Testis (tissue), 2 donors: ENCODE measurements at regions not wholly inside any gene's neighbourhood (a gene's known extent, or its start where the extent isn't known, plus 50 kb on each side); places are given as distances from the start of the nearest gene placed in this dataset.

Source experiments
- DNase-seq: peaks from one replicate; pipeline ENCODE4 v3.0.0-alpha.2; 2019
- H3K27ac ChIP-seq, 2 donors: fragments of 200-600 bp; sonication (generic); one replicate each; pipeline ENCODE4 v1.5.1; 2019
- H3K27me3 ChIP-seq: fragments of 200-600 bp; sonication (generic); one replicate; pipeline ENCODE4 v1.5.1; 2019
- H3K36me3 ChIP-seq: fragments of 200-600 bp; sonication (generic); one replicate; pipeline ENCODE4 v1.5.1; 2017; ENCODE audit warnings: low read depth; ENCODE audit errors: missing control alignments
- H3K4me1 ChIP-seq: fragments of 200-600 bp; sonication (generic); one replicate; pipeline ENCODE4 v1.5.1; 2019
- H3K4me3 ChIP-seq, 2 donors: fragments of 200-600 bp; sonication (generic); one replicate each; pipeline ENCODE4 v1.5.1; 2017 to 2019
- H3K9me3 ChIP-seq: fragments of 200-600 bp; sonication (generic); one replicate; pipeline ENCODE4 v1.5.1; 2017
- CTCF ChIP-seq, 3 experiments: fragments of 450-650 bp in 2 of 3; fragments of 200-600 bp in 1 of 3; sonication (generic) in 1 of 3; IDR thresholded peaks; one replicate each; pipeline ENCODE4 v1.5.1; 2016 to 2019; ENCODE audit warnings: antibody characterized with exemption in 3 of 3, mild to moderate bottlenecking in 2 of 3, moderate library complexity in 1 of 3
- POLR2A ChIP-seq: fragments of 450-650 bp; IDR thresholded peaks from one replicate; pipeline ENCODE4 v1.6.1; 2017; ENCODE audit warnings: antibody characterized with exemption, mild to moderate bottlenecking, moderate library complexity
- WGBS, 2 donors: methylation state at CpG; one replicate each; pipeline ENCODE4 v1.1.5; 2018; 5-methylcytosine and 5-hydroxymethylcytosine counted together
- intact Hi-C: fragments of 100-400 bp; cut with DNase I; formaldehyde crosslinking; loops from one replicate; pipeline ENCODE4 v1.15.1; 2023; ENCODE audit warnings: low total_unique reads

GRCh38 chr11:134612140-134613030 lies 200.3 kb upstream of the B3GAT1 start:
- DNase-seq = no peak
- no peaks in the 10 kb centered on the region for H3K36me3 ChIP-seq
- no peak overlapping the region for H3K27ac ChIP-seq
- TF ChIP-seq POLR2A (no peak), CTCF (IDR thresholded peaks at IDR 0.05) (no peak)
- no peaks in the 10 kb centered on the region for H3K4me1 ChIP-seq
- 71 to 76% methylated on average over 12 of the region's 12 CpGs for WGBS, 2 donors
- no peaks in the 10 kb centered on the region for H3K27me3 ChIP-seq
- no peak overlapping the region for H3K4me3 ChIP-seq
- intact Hi-C loops = no loop called here
- no peaks in the 10 kb centered on the region for H3K9me3 ChIP-seq

- no peaks in the 10 kb centered on the region for H3K4me1 ChIP-seq
- TF ChIP-seq CTCF (IDR thresholded peaks at IDR 0.05) = no peak
- no peak for TF ChIP-seq POLR2A
- DNase-seq = no peak
- H3K27me3 ChIP-seq = no peaks in the 10 kb centered on the region
- intact Hi-C loops = no loop called here
- H3K27ac ChIP-seq = no peak overlapping the region
- no peak overlapping the region for H3K4me3 ChIP-seq
- no peaks in the 10 kb centered on the region for H3K36me3 ChIP-seq
- WGBS, 2 donors = 90 to 92% methylated on average over 7 to 8 of the region's 8 CpGs
- H3K9me3 ChIP-seq = no peaks in the 10 kb centered on the region
Observed at GRCh38 chr11:134611537-134611936, 199.5 kb upstream of the B3GAT1 start.

- no peak overlapping the region for H3K4me3 ChIP-seq
- WGBS, 2 donors = 75 to 87% methylated on average over 19 to 23 of the region's 23 CpGs
- no peaks in the 10 kb centered on the region for H3K9me3 ChIP-seq
- DNase-seq = no peak
- TF ChIP-seq POLR2A (no peak), CTCF (IDR thresholded peaks at IDR 0.05) (no peak)
- H3K27ac ChIP-seq = no peak overlapping the region
- no peaks in the 10 kb centered on the region for H3K27me3 ChIP-seq
- no peaks in the 10 kb centered on the region for H3K36me3 ChIP-seq
- no peaks in the 10 kb centered on the region for H3K4me1 ChIP-seq
- intact Hi-C loops = no loop called here
Observed at GRCh38 chr11:134610116-134610910, 198.3 kb upstream of the B3GAT1 start.

- Histone ChIP-seq H3K27ac (no peak overlapping the region), H3K36me3 (no peaks in the 10 kb centered on the region), H3K4me3 (no peak overlapping the region), H3K9me3 (no peaks in the 10 kb centered on the region), H3K27me3 (no peaks in the 10 kb centered on the region), H3K4me1 (no peaks in the 10 kb centered on the region)
- 80 to 83% methylated on average over 27 of the region's 27 CpGs for WGBS, 2 donors
- intact Hi-C loops = no loop called here
- no peak for DNase-seq
- TF ChIP-seq POLR2A = no peak
- no peak for TF ChIP-seq CTCF (IDR thresholded peaks at IDR 0.05)
Observed at GRCh38 chr11:134609361-134610115, 197.5 kb upstream of the B3GAT1 start.
